IMR-90 (cell line): ENCODE measurements at regions not wholly inside any gene's neighbourhood (a gene's known extent, or its start where the extent isn't known, plus 50 kb on each side); places are given as distances from the start of the nearest gene placed in this dataset.

ENCODE experiments used
- ATAC-seq: fragments of 200-7000 bp; cut with Tn5 transposase; 2 replicates; pipeline ENCODE4 v1.9.1; 2020; ENCODE audit warnings: low read depth, mild to moderate bottlenecking, moderate library complexity
- BruUV-seq: library from RNA; stranded (reverse); fragments of 400-500 nt; replicated peaks from 2 replicates; lab custom pipeline; 2021; lab: Mats Ljungman, UMichigan
- CTCF ChIA-PET: fragments of 300-600 bp; formaldehyde crosslinking; extraction: SDS; loops from one replicate; lab custom pipeline; 2021; ENCODE audit warnings: antibody characterized with exemption; lab: Yijun Ruan, JAX
- POLR2A ChIA-PET: fragments of 300-600 bp; sonication (Branson Sonifier 250); formaldehyde crosslinking; loops from one replicate; lab custom pipeline; 2022; ENCODE audit warnings: antibody characterized with exemption; ENCODE audit not compliant: unreplicated experiment; lab: Charles Lee
- DNase-seq: peaks from one replicate; pipeline ENCODE4 v3.0.0; 2013
- H2AFZ ChIP-seq: replicated peaks from 2 replicates; pipeline ENCODE3; 2013; ENCODE audit warnings: low read length, mild to moderate bottlenecking; ENCODE audit not compliant: poor library complexity
- H2AK5ac ChIP-seq: 2 replicates; pipeline ENCODE4 v1.6.1; 2013; ENCODE audit warnings: low read depth, low read length, inconsistent platforms
- H2AK9ac ChIP-seq: replicated peaks from 2 replicates; pipeline ENCODE3; 2013; ENCODE audit warnings: mild to moderate bottlenecking, low read depth, low read length, moderate library complexity; ENCODE audit not compliant: poor library complexity
- H2BK120ac ChIP-seq: 2 replicates; pipeline ENCODE4 v1.6.1; 2013; ENCODE audit warnings: low read depth, low read length, inconsistent platforms
- H2BK15ac ChIP-seq: 3 replicates; pipeline ENCODE4 v1.6.1; 2013; ENCODE audit warnings: low read depth, low read length, inconsistent platforms
- H2BK20ac ChIP-seq: 2 replicates; pipeline ENCODE4 v1.6.1; 2013; ENCODE audit warnings: low read depth, mild to moderate bottlenecking, inconsistent platforms, low read length, moderate library complexity
- H2BK5ac ChIP-seq: 2 replicates; pipeline ENCODE4 v1.6.1; 2013; ENCODE audit warnings: mild to moderate bottlenecking, low read depth, low read length, inconsistent platforms; ENCODE audit not compliant: poor library complexity, severe bottlenecking
- H3K14ac ChIP-seq: replicated peaks from 2 replicates; pipeline ENCODE4 v1.6.1; 2013; ENCODE audit warnings: low read depth, low read length, inconsistent platforms
- H3K18ac ChIP-seq: 2 replicates; pipeline ENCODE4 v1.6.1; 2013; ENCODE audit warnings: low read depth, low read length, control low read depth
- H3K23ac ChIP-seq: 2 replicates; pipeline ENCODE4 v1.6.1; 2013; ENCODE audit warnings: low read depth, low read length, inconsistent platforms
- H3K27ac ChIP-seq: 2 replicates; pipeline ENCODE4 v1.5.1; 2013; ENCODE audit warnings: mild to moderate bottlenecking, control low read depth, low read length; ENCODE audit not compliant: insufficient read depth
- H3K27me3 ChIP-seq: 2 replicates; pipeline ENCODE4 v1.6.1; 2013; ENCODE audit warnings: low read length; ENCODE audit not compliant: control insufficient read depth, insufficient read depth
- H3K36me3 ChIP-seq: 2 replicates; pipeline ENCODE4 v1.6.1; 2013; ENCODE audit warnings: low read length, mixed read lengths; ENCODE audit not compliant: control insufficient read depth, insufficient read depth
- H3K4ac ChIP-seq: 2 replicates; pipeline ENCODE4 v1.6.1; 2013; ENCODE audit warnings: low read depth, low read length, inconsistent platforms
- H3K4me1 ChIP-seq: 2 replicates; pipeline ENCODE4 v1.6.1; 2013; ENCODE audit warnings: low read length, mixed read lengths; ENCODE audit not compliant: control insufficient read depth, insufficient read depth
- H3K4me2 ChIP-seq: 2 replicates; pipeline ENCODE4 v1.6.1; 2013; ENCODE audit warnings: low read depth, mild to moderate bottlenecking, control low read depth, low read length, moderate library complexity
- H3K4me3 ChIP-seq: 2 replicates; pipeline ENCODE4 v1.5.1; 2013; ENCODE audit warnings: low read depth, mild to moderate bottlenecking, control low read depth, low read length, moderate library complexity; ENCODE audit not compliant: insufficient read depth
- H3K56ac ChIP-seq: 2 replicates; pipeline ENCODE4 v1.6.1; 2013; ENCODE audit warnings: low read length, inconsistent platforms; ENCODE audit not compliant: insufficient read depth; ENCODE audit errors: extremely low read depth
- H3K79me1 ChIP-seq, 2 experiments: 2 replicates each; pipeline ENCODE4 v1.6.1; 2013; ENCODE audit warnings: low read length in 2 of 2, inconsistent platforms in 1 of 2, low read depth in 1 of 2
- H3K9ac ChIP-seq: 2 replicates; pipeline ENCODE4 v1.6.1; 2013; ENCODE audit warnings: low read depth, low read length, control low read depth
- H3K9me1 ChIP-seq: 2 replicates; pipeline ENCODE4 v1.6.1; 2013; ENCODE audit warnings: low read length, inconsistent platforms; ENCODE audit not compliant: insufficient read depth
- H3K9me3 ChIP-seq: 2 replicates; pipeline ENCODE4 v1.6.1; 2013; ENCODE audit warnings: low read length; ENCODE audit not compliant: control insufficient read depth, insufficient read depth
- H4K20me1 ChIP-seq: 2 replicates; pipeline ENCODE4 v1.6.1; 2013; ENCODE audit warnings: low read length, inconsistent platforms; ENCODE audit not compliant: insufficient read depth
- H4K5ac ChIP-seq: 2 replicates; pipeline ENCODE4 v1.6.1; 2013; ENCODE audit warnings: mild to moderate bottlenecking, low read depth, low read length, control low read depth
- H4K8ac ChIP-seq, 2 experiments: 2 replicates each; pipeline ENCODE4 v1.6.1; 2013; ENCODE audit warnings: low read depth in 2 of 2, low read length in 2 of 2, control low read depth in 1 of 2, inconsistent platforms in 1 of 2
- H4K91ac ChIP-seq: 2 replicates; pipeline ENCODE4 v1.6.1; 2013; ENCODE audit warnings: low read depth, low read length, inconsistent platforms; ENCODE audit not compliant: insufficient read depth
- BHLHE40 ChIP-seq: fragments of 150-350 bp; IDR thresholded peaks from 2 replicates; pipeline ENCODE4 v1.6.1; 2016; ENCODE audit warnings: mild to moderate bottlenecking, low read depth, low read length
- CEBPB ChIP-seq: IDR thresholded peaks from 2 replicates; pipeline ENCODE4 v1.6.1; 2012; ENCODE audit warnings: low read depth, low read length, improper control_type of control experiment
- CHD1 ChIP-seq: IDR thresholded peaks from 2 replicates; pipeline ENCODE4 v1.6.1; 2012; ENCODE audit warnings: low read depth, low read length, improper control_type of control experiment
- CTCF ChIP-seq: conservative IDR thresholded peaks from 2 replicates; pipeline ENCODE4 v1.5.1; 2012; ENCODE audit warnings: mild to moderate bottlenecking, low read depth, low read length, improper control_type of control experiment
- ELK1 ChIP-seq: fragments of 150-350 bp; IDR thresholded peaks from 2 replicates; pipeline ENCODE4 v1.6.1; 2016; ENCODE audit warnings: low read depth, mild to moderate bottlenecking, low read length, moderate library complexity, borderline replicate concordance
- FOS ChIP-seq: fragments of 150-350 bp; IDR thresholded peaks from 2 replicates; pipeline ENCODE4 v1.6.1; 2016; ENCODE audit warnings: low read depth, low read length
- MAFK ChIP-seq: IDR thresholded peaks from 2 replicates; pipeline ENCODE4 v1.6.1; 2012; ENCODE audit warnings: low read depth, low read length, improper control_type of control experiment
- MAZ ChIP-seq: IDR thresholded peaks from 2 replicates; pipeline ENCODE4 v1.6.1; 2012; ENCODE audit warnings: low read depth, mild to moderate bottlenecking, low read length, improper control_type of control experiment, moderate library complexity, borderline replicate concordance
- MXI1 ChIP-seq: IDR thresholded peaks from 2 replicates; pipeline ENCODE4 v1.6.1; 2012; ENCODE audit warnings: low read depth, mild to moderate bottlenecking, low read length, moderate library complexity, borderline replicate concordance
- NFE2L2 ChIP-seq: fragments of 150-350 bp; IDR thresholded peaks from 2 replicates; pipeline ENCODE4 v1.6.1; 2016; ENCODE audit warnings: low read depth, mild to moderate bottlenecking, low read length
- POLR2A ChIP-seq: IDR thresholded peaks from 2 replicates; pipeline ENCODE4 v1.6.1; 2012; ENCODE audit warnings: mild to moderate bottlenecking, low read depth, low read length
- RAD21 ChIP-seq: IDR thresholded peaks from 2 replicates; pipeline ENCODE4 v1.6.1; 2012; ENCODE audit warnings: low read length, improper control_type of control experiment
- RCOR1 ChIP-seq: IDR thresholded peaks from 2 replicates; pipeline ENCODE4 v1.6.1; 2012; ENCODE audit warnings: mild to moderate bottlenecking, low read length, improper control_type of control experiment; ENCODE audit not compliant: insufficient replicate concordance
- RFX5 ChIP-seq: IDR thresholded peaks from 2 replicates; pipeline ENCODE4 v1.8.0; 2012; ENCODE audit warnings: low read depth, mild to moderate bottlenecking, low read length, moderate library complexity
- SMC3 ChIP-seq: fragments of 150-350 bp; IDR thresholded peaks from 2 replicates; pipeline ENCODE4 v1.6.1; 2016; ENCODE audit warnings: low read depth, mild to moderate bottlenecking, antibody characterized with exemption, low read length, moderate library complexity
- USF2 ChIP-seq: fragments of 150-350 bp; IDR thresholded peaks from 2 replicates; pipeline ENCODE4 v1.6.1; 2017; ENCODE audit warnings: mild to moderate bottlenecking, antibody characterized with exemption, low read length, low read depth
- WGBS, 2 experiments: methylation state at CpG; one replicate each; pipeline versions ENCODE4 v1.1.5 to v1.1.7; 2013; ENCODE audit warnings: missing lambda C conversion rate in 2 of 2; ENCODE audit not compliant: insufficient read length in 1 of 2; ENCODE audit errors: extremely low coverage in 2 of 2; 5-methylcytosine and 5-hydroxymethylcytosine counted together
- dilution Hi-C: fragments of 300-500 bp; cut with HindIII; formaldehyde crosslinking; loops from one replicate; pipeline ENCODE4 v1.14.3; 2018; ENCODE audit warnings: low sequenced_read_pairs; ENCODE audit not compliant: unreplicated experiment
- in situ Hi-C: fragments of 300-500 bp; cut with MboI; formaldehyde crosslinking; loops from 3 replicates; pipeline ENCODE4 v1.14.3; 2019; ENCODE audit warnings: low sequenced_read_pairs, inconsistent platforms, mixed read lengths
- intact Hi-C: fragments of 100-400 bp; cut with micrococcal nuclease; formaldehyde crosslinking; loops from 2 replicates; pipeline ENCODE4 v1.10.0; 2022

GRCh38 chr17:72489272-72489641 is 368.4 kb downstream of the SOX9 start:
- H3K4me3 ChIP-seq: no peak overlapping the region
- H3K27me3 ChIP-seq: no peaks in the 10 kb centered on the region
- ChIA-PET POLR2A (no interaction called here), CTCF (interaction anchor here (1.2 kb wide), 1 partner anchor 16 kb away, joined by 4 read pairs; no protein-coding TSS in a partner anchor)
- intact Hi-C loops: no loop called here
- peaks cover 3% of the 10 kb centered on the region; the same call in 1 of the 2 replicates for H3K9me1 ChIP-seq
- no peak overlapping the region for H4K91ac ChIP-seq
- H3K14ac ChIP-seq: no peak overlapping the region
- H3K36me3 ChIP-seq: no peaks in the 10 kb centered on the region
- no peak overlapping the region for H2BK15ac ChIP-seq
- no peak overlapping the region for H3K27ac ChIP-seq
- H2AK9ac ChIP-seq: no peak overlapping the region
- DNase-seq (no peak), ATAC-seq (peak; percentile 21; the same call in 1 of the 2 replicates)
- H3K79me1 ChIP-seq: peaks cover 14 to 29% of the 10 kb centered on the region in 2 experiments; a peak in 3 of 4 replicates
- 48% methylated on average over 3 of the region's 5 CpGs; no CpG with 5 or more reads in 1 of the 2 experiments for WGBS, 2 experiments
- no peak overlapping the region for H3K4ac ChIP-seq
- no peak overlapping the region for H4K5ac ChIP-seq
- no peak overlapping the region for H2BK5ac ChIP-seq
- H3K4me1 ChIP-seq: peaks cover 5% of the 10 kb centered on the region; the same call in 1 of the 2 replicates
- no TSS peak for BruUV-seq
- no peak overlapping the region for H3K56ac ChIP-seq
- no peak for TF ChIP-seq FOS
- TF ChIP-seq BHLHE40: no peak
- no peak for TF ChIP-seq CEBPB
- TF ChIP-seq POLR2A: no peak
- TF ChIP-seq NFE2L2: no peak
- TF ChIP-seq MAFK: no peak
- no peak for TF ChIP-seq USF2
- no peak for TF ChIP-seq SMC3
- no peak for TF ChIP-seq MXI1
- TF ChIP-seq CHD1: no peak
- TF ChIP-seq RCOR1: no peak
- no peak for TF ChIP-seq CTCF
- no peak for TF ChIP-seq ELK1
- TF ChIP-seq RFX5: no peak
- TF ChIP-seq MAZ: no peak
- TF ChIP-seq RAD21: no peak
- no peaks in the 10 kb centered on the region; the same call in 1 of the 2 replicates for H3K9me3 ChIP-seq
- H3K4me2 ChIP-seq: no peak overlapping the region; the same call in 1 of the 2 replicates
- peak overlapping the region; percentile 7; the same call in 1 of the 2 replicates for H2AK5ac ChIP-seq
- H3K18ac ChIP-seq: no peak overlapping the region
- H4K20me1 ChIP-seq: peaks cover 4% of the 10 kb centered on the region; the same call in 1 of the 2 replicates
- in situ Hi-C loops: no loop called here
- H3K23ac ChIP-seq: no peak overlapping the region
- H2BK20ac ChIP-seq: no peak overlapping the region
- H3K9ac ChIP-seq: no peak overlapping the region
- dilution Hi-C loops: no loop called here
- H2AFZ ChIP-seq: peak overlapping the region; percentile 6
- no peak overlapping the region for H2BK120ac ChIP-seq
- no peak overlapping the region for H4K8ac ChIP-seq
